K562 (cell line): ENCODE measurements at regions not wholly inside any gene's neighbourhood (a gene's known extent, or its start where the extent isn't known, plus 50 kb on each side); places are given as distances from the start of the nearest gene placed in this dataset.

ENCODE experiments used
- ATAC-seq: fragments of 200-7000 bp; cut with Tn5 transposase; 3 replicates; pipeline ENCODE4 v1.9.1; 2020; ENCODE audit warnings: moderate library complexity
- BruUV-seq: library from RNA; stranded (reverse); fragments of 400-500 nt; replicated peaks from 2 replicates; lab custom pipeline; 2021; lab: Mats Ljungman, UMichigan
- CTCF ChIA-PET: fragments of 300-600 bp; formaldehyde crosslinking; extraction: SDS; loops from one replicate; lab custom pipeline; 2021; ENCODE audit warnings: low intra/inter-chr PET ratio; lab: Yijun Ruan, JAX
- POLR2A ChIA-PET: fragments of 300-600, 350-650 bp; sonication (Branson Sonifier 250); formaldehyde crosslinking; extraction: SDS; loops from one replicate; lab custom pipeline; 2021; ENCODE audit warnings: antibody characterized with exemption, inconsistent platforms; lab: Yijun Ruan, JAX
- DNase-seq, 4 experiments: peaks; one replicate each; pipeline versions ENCODE4 v3.0.0 to v3.0.0-alpha.2; 2011 to 2018; ENCODE audit warnings: low spot score in 3 of 4, mixed read lengths in 3 of 4; ENCODE audit errors: extremely low read depth in 1 of 4
- FAIRE-seq: peaks from 2 replicates; lab custom pipeline; 2011; peaks lifted over from hg19 to GRCh38; lab: Jason Lieb, UNC
- H2AFZ ChIP-seq: 2 replicates; pipeline ENCODE4 v1.6.0; 2011; ENCODE audit warnings: low read depth, low read length, control low read depth, inconsistent platforms
- H3K27ac ChIP-seq: fragments of 200-600 bp; 3 replicates; pipeline ENCODE4 v1.8.0; 2011; ENCODE audit warnings: low read depth, mild to moderate bottlenecking, control low read depth, inconsistent platforms, low read length, moderate library complexity, mixed read lengths; ENCODE audit errors: extremely low read depth
- H3K27me3 ChIP-seq, 2 experiments: fragments of 300-600 bp in 1 of 2; 2 replicates in 1 of 2; 3 replicates in 1 of 2; pipeline versions ENCODE4 v1.6.0 to v1.8.0; 2011; ENCODE audit warnings: inconsistent platforms in 2 of 2, low read length in 2 of 2, mild to moderate bottlenecking in 1 of 2, mixed read lengths in 1 of 2, moderate library complexity in 1 of 2; ENCODE audit not compliant: control insufficient read depth in 2 of 2, insufficient read depth in 2 of 2
- H3K36me3 ChIP-seq: fragments of 300-600 bp; 3 replicates; pipeline ENCODE4 v1.8.0; 2011; ENCODE audit warnings: mild to moderate bottlenecking, low read length, inconsistent platforms; ENCODE audit not compliant: control insufficient read depth, insufficient read depth
- H3K4me1 ChIP-seq, 2 experiments: fragments of 200-600 bp in 1 of 2; replicated peaks in 1 of 2; 2 replicates in 1 of 2; 3 replicates in 1 of 2; pipeline versions ENCODE4 v1.5.1 to v1.8.0; 2011; ENCODE audit warnings: inconsistent platforms in 2 of 2, low read length in 2 of 2, mild to moderate bottlenecking in 1 of 2, mixed read lengths in 1 of 2, moderate library complexity in 1 of 2; ENCODE audit not compliant: control insufficient read depth in 2 of 2, insufficient read depth in 2 of 2
- H3K4me2 ChIP-seq: 2 replicates; pipeline ENCODE4 v1.6.1; 2011; ENCODE audit warnings: low read length, control low read depth, inconsistent platforms, mixed read lengths; ENCODE audit not compliant: insufficient read depth
- H3K4me3 ChIP-seq: fragments of 200-600 bp; sonication (generic), shearing (Covaris generic); 2 replicates; pipeline ENCODE4 v1.5.1; 2016; ENCODE audit warnings: control low read depth, inconsistent platforms
- H3K79me2 ChIP-seq: fragments of 200-600 bp; 3 replicates; pipeline ENCODE4 v1.8.0; 2011; ENCODE audit warnings: low read length, inconsistent platforms; ENCODE audit not compliant: control insufficient read depth, insufficient read depth
- H3K9ac ChIP-seq, 2 experiments: 2 replicates each; pipeline versions ENCODE4 v1.6.0 to v1.6.1; 2011; ENCODE audit warnings: low read depth in 2 of 2, low read length in 2 of 2, control low read depth in 1 of 2, inconsistent platforms in 1 of 2, mild to moderate bottlenecking in 1 of 2, mixed read lengths in 1 of 2; ENCODE audit not compliant: insufficient read depth in 1 of 2
- H3K9me1 ChIP-seq: one replicate; pipeline ENCODE4 v1.6.0; 2011; ENCODE audit warnings: inconsistent platforms, mild to moderate bottlenecking, low read length, moderate library complexity; ENCODE audit not compliant: control insufficient read depth, insufficient read depth
- H3K9me3 ChIP-seq: replicated peaks from 2 replicates; pipeline ENCODE4 v1.5.1; 2011; ENCODE audit warnings: low read depth, low read length, inconsistent platforms; ENCODE audit not compliant: control insufficient read depth, insufficient read depth
- H4K20me1 ChIP-seq: replicated peaks from 2 replicates; pipeline ENCODE4 v1.6.1; 2011; ENCODE audit warnings: low read length, inconsistent platforms, mixed read lengths; ENCODE audit not compliant: control insufficient read depth, insufficient read depth
- ARID2 ChIP-seq: fragments of 450-650 bp; IDR thresholded peaks from 2 replicates; pipeline ENCODE4 v1.6.1; 2017; ENCODE audit warnings: antibody characterized with exemption, mild to moderate bottlenecking
- CBFB ChIP-seq: sonication (generic); formaldehyde crosslinking; IDR thresholded peaks from 2 replicates; pipeline ENCODE4 v1.4.0; 2020; ENCODE audit warnings: mild to moderate bottlenecking, missing genetic modification reagents
- CBX2 ChIP-seq: fragments of 200-600 bp; sonication (generic); IDR thresholded peaks from one replicate; pipeline ENCODE4 v1.6.1; 2012; ENCODE audit warnings: mild to moderate bottlenecking, low read length, inconsistent platforms; ENCODE audit not compliant: insufficient read depth, poor library complexity, severe bottlenecking
- CXXC5 ChIP-seq: fragments of 250-450 bp; sonication (Bioruptor Pico); IDR thresholded peaks from 2 replicates; pipeline ENCODE4 v1.8.0; 2022; ENCODE audit warnings: inconsistent platforms, mild to moderate bottlenecking, moderate library complexity
- FOXK2 ChIP-seq, 2 experiments: fragments of 450-650 bp; IDR thresholded peaks in 1 of 2; conservative IDR thresholded peaks in 1 of 2; 2 replicates each; pipeline ENCODE4 v1.6.1; 2016; ENCODE audit warnings: low read depth in 2 of 2, mild to moderate bottlenecking in 1 of 2
- HNRNPUL1 ChIP-seq: fragments of 200-400 bp; formaldehyde crosslinking; IDR thresholded peaks from 2 replicates; pipeline ENCODE4 v1.6.1; 2017; ENCODE audit warnings: low read length
- MTA2 ChIP-seq: fragments of 450-650 bp; IDR thresholded peaks from 2 replicates; pipeline ENCODE4 v1.6.1; 2016; ENCODE audit warnings: low read depth
- PHF8 ChIP-seq: fragments of 200-600 bp; sonication (generic); IDR thresholded peaks from 2 replicates; pipeline ENCODE4 v1.6.1; 2012; ENCODE audit warnings: mixed run types, mild to moderate bottlenecking, inconsistent platforms, low read length, moderate library complexity, borderline replicate concordance
- PHTF2 ChIP-seq: fragments of 250-450 bp; sonication (Bioruptor Pico); IDR thresholded peaks from 2 replicates; pipeline ENCODE4 v1.5.0; 2021; ENCODE audit warnings: mild to moderate bottlenecking
- POLR2G ChIP-seq: fragments of 200-400 bp; formaldehyde crosslinking; IDR thresholded peaks from 2 replicates; pipeline ENCODE4 v1.6.1; 2017; ENCODE audit warnings: low read depth, mild to moderate bottlenecking, antibody characterized with exemption, low read length, moderate library complexity
- SMARCA4 ChIP-seq: fragments of 450-650 bp; IDR thresholded peaks from 2 replicates; pipeline ENCODE4 v1.6.1; 2016
- SNIP1 ChIP-seq: fragments of 450-650 bp; IDR thresholded peaks from 2 replicates; pipeline ENCODE4 v1.7.1; 2017; ENCODE audit warnings: low read depth, mild to moderate bottlenecking
- TAF15 ChIP-seq: fragments of 200-400 bp; formaldehyde crosslinking; IDR thresholded peaks from 2 replicates; pipeline ENCODE4 v1.6.1; 2017; ENCODE audit warnings: mild to moderate bottlenecking, low read depth, low read length, moderate library complexity
- ZNF263 ChIP-seq: sonication (generic); formaldehyde crosslinking; IDR thresholded peaks from 2 replicates; pipeline ENCODE4 v1.8.0; 2022; ENCODE audit warnings: mild to moderate bottlenecking, missing genetic modification reagents, borderline replicate concordance
- ZNF695 ChIP-seq: fragments of 450-650 bp; formaldehyde crosslinking; IDR thresholded peaks from 2 replicates; pipeline ENCODE4 v1.4.0; 2020; ENCODE audit warnings: mild to moderate bottlenecking, moderate library complexity
- WGBS: fragments of 100-300 bp; shearing (Covaris generic); methylation state at CpG from one replicate; pipeline ENCODE4 v1.1.6; 2016; ENCODE audit warnings: low coverage, mixed read lengths; ENCODE audit not compliant: insufficient coverage; ENCODE audit errors: missing lambda C conversion rate; 5-methylcytosine and 5-hydroxymethylcytosine counted together
- in situ Hi-C: fragments of 300-500 bp; cut with MboI; formaldehyde crosslinking; loops from 4 replicates; pipeline ENCODE4 v1.15.0; 2018; ENCODE audit warnings: inconsistent platforms, mixed read lengths
- intact Hi-C: fragments of 100-400 bp; cut with micrococcal nuclease; formaldehyde crosslinking; loops from 2 replicates; pipeline ENCODE4 v1.14.2; 2022
- TF ChIP-seq, protein P1 (sequence below): fragments of 450-650 bp; formaldehyde crosslinking; IDR thresholded peaks from 2 replicates; pipeline ENCODE4 v1.4.0; 2020; ENCODE audit warnings: mild to moderate bottlenecking, mixed read lengths
- TF ChIP-seq, protein P2 (sequence below): fragments of 250-450 bp; sonication (Bioruptor Pico); IDR thresholded peaks from 2 replicates; pipeline ENCODE4 v1.8.0; 2021; ENCODE audit warnings: borderline replicate concordance, mild to moderate bottlenecking, moderate library complexity; ENCODE audit not compliant: poor library complexity, severe bottlenecking
- TF ChIP-seq, protein P3 (sequence below): fragments of 450-650 bp; formaldehyde crosslinking; IDR thresholded peaks from 2 replicates; pipeline ENCODE4 v1.4.0; 2020; ENCODE audit warnings: mild to moderate bottlenecking

DNA sequence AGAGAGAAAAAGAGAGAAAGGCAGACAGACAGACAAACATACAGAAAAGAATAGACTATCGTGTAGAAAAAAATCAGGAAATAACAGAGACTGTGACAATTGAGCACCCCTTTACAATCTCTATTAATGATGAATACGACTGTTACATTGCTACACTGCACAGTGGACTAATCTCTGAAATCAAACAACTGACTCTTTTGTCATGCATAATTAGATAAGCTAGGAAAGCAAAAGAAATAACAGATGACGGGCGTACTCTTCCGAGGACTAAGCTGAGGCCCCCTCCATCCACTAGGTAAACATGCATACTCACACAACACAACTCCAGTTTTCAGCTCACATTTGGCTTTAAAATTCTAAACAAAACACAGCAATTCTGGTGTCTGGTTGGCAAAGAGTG, 267.0 kb downstream of the NOL4 start:
- FAIRE-seq = no peak
- no TSS peak for BruUV-seq

More for the DNA sequence above, 267.0 kb downstream of the NOL4 start:
- POLR2A ChIA-PET = no interaction called here
- Histone ChIP-seq H3K9me1 (no peaks in the 10 kb centered on the region), H3K4me3 (no peak overlapping the region), H3K79me2 (no peaks in the 10 kb centered on the region), H3K27me3 (no peaks in the 10 kb centered on the region), H2AFZ (no peak overlapping the region), H3K27ac (no peak overlapping the region), H3K36me3 (no peaks in the 10 kb centered on the region), H4K20me1 (no peaks in the 10 kb centered on the region), H3K9ac (no peak overlapping the region), H3K4me2 (no peak overlapping the region), H3K4me1 (no peaks in the 10 kb centered on the region), H3K9me3 (no peaks in the 10 kb centered on the region)
- CTCF ChIA-PET = no interaction called here
- DNase-seq (no peak), ATAC-seq (no peak)
- TF ChIP-seq, protein P1, sequence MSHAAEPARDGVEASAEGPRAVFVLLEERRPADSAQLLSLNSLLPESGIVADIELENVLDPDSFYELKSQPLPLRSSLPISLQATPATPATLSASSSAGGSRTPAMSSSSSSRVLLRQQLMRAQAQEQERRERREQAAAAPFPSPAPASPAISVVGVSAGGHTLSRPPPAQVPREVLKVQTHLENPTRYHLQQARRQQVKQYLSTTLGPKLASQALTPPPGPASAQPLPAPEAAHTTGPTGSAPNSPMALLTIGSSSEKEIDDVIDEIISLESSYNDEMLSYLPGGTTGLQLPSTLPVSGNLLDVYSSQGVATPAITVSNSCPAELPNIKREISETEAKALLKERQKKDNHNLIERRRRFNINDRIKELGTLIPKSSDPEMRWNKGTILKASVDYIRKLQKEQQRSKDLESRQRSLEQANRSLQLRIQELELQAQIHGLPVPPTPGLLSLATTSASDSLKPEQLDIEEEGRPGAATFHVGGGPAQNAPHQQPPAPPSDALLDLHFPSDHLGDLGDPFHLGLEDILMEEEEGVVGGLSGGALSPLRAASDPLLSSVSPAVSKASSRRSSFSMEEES (CRISPR knock-in tag) = no peak
- TF ChIP-seq HNRNPUL1 = no peak
- TF ChIP-seq, protein P2, sequence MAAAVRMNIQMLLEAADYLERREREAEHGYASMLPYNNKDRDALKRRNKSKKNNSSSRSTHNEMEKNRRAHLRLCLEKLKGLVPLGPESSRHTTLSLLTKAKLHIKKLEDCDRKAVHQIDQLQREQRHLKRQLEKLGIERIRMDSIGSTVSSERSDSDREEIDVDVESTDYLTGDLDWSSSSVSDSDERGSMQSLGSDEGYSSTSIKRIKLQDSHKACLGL (CRISPR knock-in tag) = no peak
- no peak for TF ChIP-seq SMARCA4
- TF ChIP-seq PHF8 = no peak
- TF ChIP-seq, protein P3, sequence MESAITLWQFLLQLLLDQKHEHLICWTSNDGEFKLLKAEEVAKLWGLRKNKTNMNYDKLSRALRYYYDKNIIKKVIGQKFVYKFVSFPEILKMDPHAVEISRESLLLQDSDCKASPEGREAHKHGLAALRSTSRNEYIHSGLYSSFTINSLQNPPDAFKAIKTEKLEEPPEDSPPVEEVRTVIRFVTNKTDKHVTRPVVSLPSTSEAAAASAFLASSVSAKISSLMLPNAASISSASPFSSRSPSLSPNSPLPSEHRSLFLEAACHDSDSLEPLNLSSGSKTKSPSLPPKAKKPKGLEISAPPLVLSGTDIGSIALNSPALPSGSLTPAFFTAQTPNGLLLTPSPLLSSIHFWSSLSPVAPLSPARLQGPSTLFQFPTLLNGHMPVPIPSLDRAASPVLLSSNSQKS (CRISPR knock-in tag) = no peak
- no peak for TF ChIP-seq CBX2
- TF ChIP-seq ZNF695 (CRISPR knock-in tag) = no peak
- no peak for TF ChIP-seq POLR2G
- TF ChIP-seq TAF15 = no peak
- TF ChIP-seq PHTF2 (CRISPR knock-in tag) = no peak
- no peak for TF ChIP-seq FOXK2 (conservative IDR thresholded peaks at IDR 0.05 in 1 of 2, IDR thresholded peaks at IDR 0.05 in 1 of 2; ENCODE audit: low read depth in 2 of 2)
- no peak for TF ChIP-seq ZNF263 (CRISPR knock-in tag)
- TF ChIP-seq ARID2 = no peak
- TF ChIP-seq SNIP1 = no peak
- no peak for TF ChIP-seq MTA2
- TF ChIP-seq CBFB = no peak
- no peak for TF ChIP-seq CXXC5
- 0% methylated on average over 5 of the region's 5 CpGs for WGBS
- in situ Hi-C loops (no loop called here), intact Hi-C loops (no loop called here)
